ENCODE measurements at regions not wholly inside any gene's neighbourhood (a gene's known extent, or its start where the extent isn't known, plus 50 kb on each side); places are given as distances from the start of the nearest gene placed in this dataset.
"Not testable (repeated sequence)": the region's sequence is repeated elsewhere in the genome, so short reads cannot be mapped to it uniquely, and the experiment has no call there.

GRCh38 chr11:42857344-42857743, 454.5 kb upstream of the API5 start:
- H3K27me3 Mint-ChIP-seq, result no peaks in the 10 kb centered on the region
- no peak overlapping the region for H3K27ac Mint-ChIP-seq
- H3K9me3 Mint-ChIP-seq, result peaks cover 5% of the 10 kb centered on the region
- H3K4me1 Mint-ChIP-seq (ENCODE audit: unreplicated experiment), result no peaks in the 10 kb centered on the region
- H3K36me3 Mint-ChIP-seq, result no peaks in the 10 kb centered on the region
- no peak for DNase-seq (ENCODE audit: extremely low spot score, unreplicated experiment)
- no peak overlapping the region for H3K4me3 Mint-ChIP-seq
- TF ChIP-seq, protein P1, sequence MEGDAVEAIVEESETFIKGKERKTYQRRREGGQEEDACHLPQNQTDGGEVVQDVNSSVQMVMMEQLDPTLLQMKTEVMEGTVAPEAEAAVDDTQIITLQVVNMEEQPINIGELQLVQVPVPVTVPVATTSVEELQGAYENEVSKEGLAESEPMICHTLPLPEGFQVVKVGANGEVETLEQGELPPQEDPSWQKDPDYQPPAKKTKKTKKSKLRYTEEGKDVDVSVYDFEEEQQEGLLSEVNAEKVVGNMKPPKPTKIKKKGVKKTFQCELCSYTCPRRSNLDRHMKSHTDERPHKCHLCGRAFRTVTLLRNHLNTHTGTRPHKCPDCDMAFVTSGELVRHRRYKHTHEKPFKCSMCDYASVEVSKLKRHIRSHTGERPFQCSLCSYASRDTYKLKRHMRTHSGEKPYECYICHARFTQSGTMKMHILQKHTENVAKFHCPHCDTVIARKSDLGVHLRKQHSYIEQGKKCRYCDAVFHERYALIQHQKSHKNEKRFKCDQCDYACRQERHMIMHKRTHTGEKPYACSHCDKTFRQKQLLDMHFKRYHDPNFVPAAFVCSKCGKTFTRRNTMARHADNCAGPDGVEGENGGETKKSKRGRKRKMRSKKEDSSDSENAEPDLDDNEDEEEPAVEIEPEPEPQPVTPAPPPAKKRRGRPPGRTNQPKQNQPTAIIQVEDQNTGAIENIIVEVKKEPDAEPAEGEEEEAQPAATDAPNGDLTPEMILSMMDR (conservative IDR thresholded peaks at IDR 0.05), result no peak

GRCh38 chr11:42870480-42870879, 441.3 kb upstream of the API5 start:
- TF ChIP-seq, protein P1 (conservative IDR thresholded peaks at IDR 0.05), result no peak
- H3K27ac Mint-ChIP-seq, result no peak overlapping the region
- H3K4me1 Mint-ChIP-seq (ENCODE audit: unreplicated experiment), result peaks cover 5% of the 10 kb centered on the region
- DNase-seq (ENCODE audit: extremely low spot score, unreplicated experiment), result no peak
- H3K4me3 Mint-ChIP-seq, result no peak overlapping the region
- peaks cover 4% of the 10 kb centered on the region for H3K36me3 Mint-ChIP-seq
- no peaks in the 10 kb centered on the region for H3K27me3 Mint-ChIP-seq
- H3K9me3 Mint-ChIP-seq, result peaks cover 13% of the 10 kb centered on the region

DNA sequence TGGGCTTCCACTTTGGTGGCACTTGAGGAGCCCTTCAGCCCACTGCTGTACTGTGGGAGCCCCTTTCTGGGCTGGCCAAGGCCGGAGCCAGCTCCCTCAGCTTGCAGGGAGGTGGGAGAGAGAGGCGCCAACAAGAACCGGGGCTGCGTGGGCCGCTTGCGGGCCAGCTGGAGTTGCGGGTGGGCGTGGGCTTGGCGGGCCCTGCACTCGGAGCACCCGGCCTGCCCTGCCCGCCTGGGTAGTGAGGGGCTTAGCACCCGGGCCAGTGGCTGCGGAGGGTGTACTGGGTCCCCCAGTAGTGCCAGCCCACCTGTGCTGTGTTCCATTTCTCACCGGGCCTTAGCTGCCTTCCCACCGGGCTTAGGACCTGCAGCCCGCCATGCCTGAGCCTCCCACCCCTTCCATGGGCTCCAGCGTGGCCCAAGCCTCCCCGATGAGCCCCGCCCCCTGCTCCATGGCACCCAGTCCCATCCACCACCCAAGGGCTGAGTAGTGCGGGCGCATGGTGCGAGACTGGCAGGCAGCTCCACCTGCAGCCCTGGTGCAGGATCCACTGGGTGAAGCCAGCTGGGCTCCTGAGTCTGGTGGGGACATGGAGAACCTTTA, 437.9 kb upstream of the API5 start:
- not testable (repeated sequence) for DNase-seq (ENCODE audit: extremely low spot score, unreplicated experiment); H3K4me3 Mint-ChIP-seq; H3K36me3 Mint-ChIP-seq; H3K9me3 Mint-ChIP-seq; H3K4me1 Mint-ChIP-seq (ENCODE audit: unreplicated experiment); H3K27me3 Mint-ChIP-seq; H3K27ac Mint-ChIP-seq

DNA sequence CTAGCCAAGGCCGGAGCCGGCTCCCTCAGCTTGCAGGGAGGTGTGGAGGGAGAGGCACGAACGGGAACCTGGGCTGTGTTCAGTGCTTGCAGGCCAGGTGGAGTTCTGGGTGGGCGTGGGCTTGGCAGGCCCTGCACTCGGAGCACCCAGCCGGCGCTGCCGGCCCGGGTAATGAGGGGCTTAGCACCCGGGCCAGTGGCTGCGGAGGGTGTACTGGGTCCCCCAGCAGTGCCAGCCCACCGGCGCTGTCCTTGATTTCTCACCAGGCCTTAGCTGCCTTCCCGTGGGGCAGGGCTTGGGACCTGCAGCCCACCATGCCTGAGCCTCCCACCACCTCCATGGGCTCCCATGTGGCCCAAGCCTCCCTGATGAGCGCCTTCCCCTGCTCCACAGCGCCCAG, 430.5 kb upstream of the API5 start:
- not testable (repeated sequence) for H3K27ac Mint-ChIP-seq; H3K36me3 Mint-ChIP-seq; H3K4me3 Mint-ChIP-seq; H3K4me1 Mint-ChIP-seq (ENCODE audit: unreplicated experiment); H3K9me3 Mint-ChIP-seq; H3K27me3 Mint-ChIP-seq; DNase-seq (ENCODE audit: extremely low spot score, unreplicated experiment)

- no peaks in the 10 kb centered on the region for H3K36me3 Mint-ChIP-seq
- H3K4me1 Mint-ChIP-seq (ENCODE audit: unreplicated experiment), result peaks cover 2% of the 10 kb centered on the region
- TF ChIP-seq, protein P1 (conservative IDR thresholded peaks at IDR 0.05), result no peak
- DNase-seq (ENCODE audit: extremely low spot score, unreplicated experiment), result no peak
- H3K27me3 Mint-ChIP-seq, result no peaks in the 10 kb centered on the region
- H3K27ac Mint-ChIP-seq, result no peak overlapping the region
- no peak overlapping the region for H3K4me3 Mint-ChIP-seq
- H3K9me3 Mint-ChIP-seq, result peaks cover 10% of the 10 kb centered on the region
Measured at GRCh38 chr11:42890773-42891172, 421.0 kb upstream of the API5 start.

- Mint-ChIP-seq H3K4me3 (no peak overlapping the region), H3K27ac (no peak overlapping the region), H3K27me3 (no peaks in the 10 kb centered on the region), H3K9me3 (peaks cover 5% of the 10 kb centered on the region), H3K36me3 (no peaks in the 10 kb centered on the region), H3K4me1 (ENCODE audit: unreplicated experiment) (no peaks in the 10 kb centered on the region)
- TF ChIP-seq, protein P1 (conservative IDR thresholded peaks at IDR 0.05), result no peak
- no peak for DNase-seq (ENCODE audit: extremely low spot score, unreplicated experiment)
Measured at GRCh38 chr11:42901084-42901483, 410.7 kb upstream of the API5 start.

GRCh38 chr11:42906226-42906625, 405.6 kb upstream of the API5 start:
- TF ChIP-seq, protein P1 (conservative IDR thresholded peaks at IDR 0.05), result no peak
- DNase-seq (ENCODE audit: extremely low spot score, unreplicated experiment), result no peak
- Mint-ChIP-seq H3K36me3 (no peaks in the 10 kb centered on the region), H3K27me3 (no peaks in the 10 kb centered on the region), H3K4me1 (ENCODE audit: unreplicated experiment) (no peaks in the 10 kb centered on the region), H3K9me3 (peaks cover 14% of the 10 kb centered on the region), H3K4me3 (no peak overlapping the region), H3K27ac (no peak overlapping the region)
